HG02642 (cell line): ENCODE measurements at regions not wholly inside any gene's neighbourhood (a gene's known extent, or its start where the extent isn't known, plus 50 kb on each side); places are given as distances from the start of the nearest gene placed in this dataset.

ENCODE experiments used
- ATAC-seq: cut with Tn5 transposase; IDR thresholded peaks from one replicate; pipeline ENCODE4 v1.9.1; 2021; ENCODE audit warnings: mild to moderate bottlenecking; ENCODE audit not compliant: unreplicated experiment, poor library complexity

DNA sequence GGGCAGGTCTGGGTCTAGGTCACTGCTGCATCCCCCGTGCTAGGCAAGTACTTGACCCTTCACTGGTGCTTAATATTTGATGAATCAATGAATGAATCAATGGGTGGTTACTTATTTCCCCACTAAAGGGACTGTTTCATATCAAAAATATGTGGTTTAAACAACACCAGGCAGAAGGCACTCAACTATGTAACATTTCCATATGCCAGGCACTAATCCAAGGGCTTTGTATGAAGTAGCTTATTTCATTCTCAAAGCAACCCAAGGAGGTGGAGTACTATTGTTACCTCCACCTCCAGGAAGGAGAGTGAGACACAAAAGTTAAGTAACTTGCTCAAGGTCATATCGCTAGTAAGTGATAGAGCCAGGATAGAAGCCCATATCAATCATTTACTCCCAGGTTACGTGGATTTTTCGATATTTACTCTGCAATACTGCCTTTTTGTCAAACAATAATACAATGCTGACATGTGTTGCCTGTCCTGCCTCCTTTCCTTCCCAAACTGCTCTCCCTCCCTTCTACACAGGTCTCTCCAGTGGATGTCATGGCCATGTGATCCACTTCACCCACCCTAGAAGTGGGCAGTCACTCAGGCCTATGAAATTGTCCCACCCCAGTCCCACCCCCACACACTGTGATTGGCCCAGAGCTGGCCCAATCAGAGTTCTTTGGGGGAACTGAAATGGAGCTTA, 142.8 kb downstream of the ETS2 start:
- no peak for ATAC-seq

DNA sequence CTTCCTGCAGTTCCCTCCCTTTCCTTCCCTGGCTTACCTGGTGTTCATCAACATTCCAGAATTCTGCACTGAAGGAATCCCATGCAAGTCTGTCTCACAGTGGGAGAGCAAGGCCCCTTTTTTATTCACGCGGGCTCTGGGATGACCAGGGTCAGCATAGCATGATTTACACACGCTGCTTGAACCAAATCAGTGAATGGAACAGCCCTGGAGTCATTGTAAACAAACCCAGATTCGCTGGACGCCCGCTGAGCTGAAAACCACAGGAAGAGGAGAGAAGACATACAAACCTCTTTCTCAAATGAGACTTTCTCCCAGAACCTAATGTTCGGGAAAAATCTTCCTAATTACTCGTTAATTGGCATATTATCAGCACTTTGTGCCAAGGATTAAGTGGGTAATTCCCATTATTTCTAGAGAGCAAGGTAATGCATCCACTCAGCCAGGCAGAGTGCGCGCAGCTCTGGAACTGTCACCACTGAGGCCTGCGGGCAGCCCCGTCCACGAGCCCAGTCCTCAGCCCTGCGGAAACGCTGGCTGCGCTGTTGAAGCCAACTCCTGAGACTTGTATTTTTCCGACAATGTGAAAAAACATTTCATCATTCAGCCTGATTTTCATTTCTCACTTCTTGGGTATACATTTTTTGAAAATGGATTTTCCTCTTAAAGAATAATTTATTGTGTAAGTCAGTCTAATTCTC, 140.0 kb downstream of the ETS2 start:
- ATAC-seq, result no peak

DNA sequence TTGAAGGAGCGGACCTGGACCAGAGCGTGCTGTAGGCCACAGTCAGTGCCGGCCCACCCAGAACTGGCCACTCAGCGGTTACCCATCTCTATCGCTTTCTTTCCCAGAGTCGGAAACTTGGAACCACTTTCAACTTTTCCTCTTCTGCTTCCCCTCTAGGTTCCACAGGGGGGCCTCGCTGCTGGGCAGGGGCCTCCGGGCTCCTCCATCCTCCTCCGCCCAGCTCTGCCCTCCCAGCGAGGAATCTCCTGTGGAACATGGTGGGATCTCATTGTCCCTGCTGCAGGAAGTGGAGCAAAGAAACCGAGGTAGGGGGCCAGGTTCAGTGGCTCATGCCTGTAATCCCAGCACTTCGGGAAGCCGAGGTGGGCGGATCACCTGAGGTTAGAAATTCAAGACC, 139.2 kb downstream of the ETS2 start:
- no peak for ATAC-seq

DNA sequence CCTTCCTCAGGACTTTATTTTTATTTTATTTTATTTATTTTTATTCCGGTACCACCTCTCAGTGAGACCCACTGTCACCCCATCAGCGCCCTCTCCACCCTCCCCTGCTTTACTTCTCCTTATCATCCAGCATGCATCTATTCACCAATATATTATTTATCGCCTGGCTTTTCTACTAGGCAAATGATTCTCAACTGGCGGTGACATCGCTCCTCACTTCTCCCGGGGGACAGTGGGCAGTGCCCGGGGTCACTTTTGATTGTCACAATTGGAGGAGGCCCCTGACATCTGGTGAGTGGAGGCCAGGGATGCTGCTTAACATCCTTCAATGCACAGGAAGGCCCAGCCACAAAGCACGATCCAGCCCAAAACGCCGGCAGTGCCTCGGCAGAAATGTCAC, 138.7 kb downstream of the ETS2 start:
- ATAC-seq, result no peak

DNA sequence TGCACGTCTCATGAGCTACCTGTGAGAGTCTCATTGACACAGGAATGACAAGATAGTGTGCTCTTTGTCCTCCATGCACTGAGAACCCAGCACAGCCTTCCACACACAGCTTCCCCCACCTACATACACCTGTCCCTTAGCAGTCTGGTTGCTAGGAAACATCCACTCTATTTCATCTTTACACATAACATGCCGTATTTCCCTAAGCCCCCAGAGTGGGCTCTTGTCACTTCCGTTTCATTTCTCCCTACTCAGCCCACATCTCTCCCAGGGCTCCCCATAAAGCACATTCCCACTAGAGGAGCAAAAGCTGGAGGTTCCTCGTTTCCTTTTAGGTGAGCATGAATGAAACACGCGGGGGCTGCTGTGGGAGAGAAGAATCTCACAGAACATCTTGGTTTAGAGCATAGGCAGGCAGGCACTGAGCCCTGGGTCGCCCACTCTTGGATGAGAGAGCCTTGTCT, 137.1 kb downstream of the ETS2 start:
- no peak for ATAC-seq

DNA sequence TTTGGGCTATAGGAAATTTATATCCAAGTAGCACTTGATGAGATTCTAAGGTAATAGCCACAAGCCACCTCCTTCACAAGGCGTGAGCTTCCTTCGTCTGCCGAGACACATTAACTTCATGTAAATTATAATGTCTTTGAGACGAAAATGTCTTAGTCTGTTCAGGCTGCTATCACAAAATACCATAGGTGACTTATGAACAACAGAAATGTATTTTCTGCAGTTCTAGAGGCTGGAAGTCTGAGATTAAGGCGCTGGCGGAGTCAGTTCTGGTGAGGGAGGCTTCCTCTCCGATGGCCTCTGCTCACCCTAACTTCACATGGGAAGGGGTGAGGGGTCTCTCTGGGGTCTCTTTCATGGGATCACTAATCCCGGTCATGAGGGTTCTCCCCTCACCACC, 133.0 kb downstream of the ETS2 start:
- no peak for ATAC-seq

DNA sequence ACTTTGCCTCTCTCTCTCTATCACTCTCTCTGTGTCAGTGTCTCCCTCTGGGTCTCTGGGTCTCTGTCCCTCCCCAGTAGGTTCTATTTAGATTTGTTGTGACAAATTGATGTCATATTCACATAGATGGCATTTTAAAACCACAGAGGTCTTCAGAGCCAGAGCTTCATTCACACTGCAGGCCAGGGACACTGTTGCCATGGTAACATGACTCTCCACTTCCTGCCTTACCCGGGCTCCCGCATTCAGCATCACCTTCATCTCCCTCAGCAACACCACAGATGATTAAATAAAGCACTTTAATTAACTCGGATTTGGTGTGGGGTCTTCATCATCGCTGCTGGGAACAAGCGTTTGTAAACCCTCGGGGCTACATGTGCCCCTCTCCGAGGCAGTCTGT, 132.6 kb downstream of the ETS2 start:
- no peak for ATAC-seq

DNA sequence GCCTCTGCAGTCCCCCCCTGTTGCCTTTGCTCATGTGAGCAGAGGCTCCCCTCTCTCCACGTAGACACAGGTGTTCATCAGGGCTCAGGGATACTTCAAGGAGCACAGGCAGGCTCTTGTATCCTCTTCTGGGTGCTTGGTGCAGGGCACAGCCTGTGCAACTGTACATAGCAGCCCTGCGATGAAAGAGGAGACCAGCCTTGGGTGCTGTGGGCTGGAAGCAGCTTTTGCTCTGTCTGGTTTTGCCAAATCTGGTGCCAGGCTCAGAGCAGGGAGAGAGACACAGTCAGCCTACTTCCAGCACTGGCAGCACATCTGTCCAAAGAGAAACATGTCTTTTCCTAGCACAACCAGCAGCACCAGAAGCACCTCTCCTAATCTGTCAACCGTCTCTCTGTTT, 132.1 kb downstream of the ETS2 start:
- ATAC-seq, result no peak

DNA sequence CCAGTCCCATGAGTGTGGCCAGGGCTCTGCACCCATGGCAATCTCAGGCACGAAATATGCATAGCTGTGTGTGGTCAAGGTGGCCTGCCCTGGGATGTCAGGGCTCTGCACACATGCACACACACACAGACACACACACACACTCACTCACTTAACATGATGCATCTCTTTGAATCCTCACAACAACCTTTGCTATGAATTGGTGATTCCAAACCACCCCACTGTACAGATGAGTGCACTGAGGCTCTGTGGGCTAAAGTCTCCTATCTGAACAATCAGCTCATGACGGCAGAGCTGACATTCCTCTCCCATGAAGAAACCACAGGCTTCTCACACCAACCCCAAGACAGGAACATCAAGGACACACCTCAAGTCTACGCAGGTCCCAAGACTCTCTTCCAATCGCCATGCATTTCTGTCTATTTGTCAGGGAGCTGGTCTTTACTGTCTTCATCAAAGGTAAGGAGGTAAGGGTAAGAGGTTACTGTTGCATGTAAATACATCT, 131.6 kb downstream of the ETS2 start:
- no peak for ATAC-seq

DNA sequence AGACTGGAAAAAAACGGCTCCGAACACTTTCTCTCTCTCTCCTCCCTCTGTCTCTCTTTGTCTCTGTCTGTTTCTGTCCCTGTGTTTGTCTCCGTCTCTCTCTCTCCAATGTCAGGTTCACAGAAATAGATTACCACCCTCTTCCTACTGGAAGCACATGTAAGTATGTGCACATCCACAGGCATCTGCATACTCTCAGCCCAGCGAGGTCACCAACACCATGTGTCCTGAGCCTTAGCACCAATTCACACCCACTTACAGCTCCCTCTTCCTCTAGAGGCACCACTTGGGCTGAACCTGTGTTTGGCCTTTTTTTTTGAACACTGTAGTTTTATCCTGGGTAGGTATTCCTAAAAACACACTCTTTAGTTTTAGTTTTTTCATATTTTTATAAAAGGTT, 130.5 kb downstream of the ETS2 start:
- ATAC-seq, result no peak

DNA sequence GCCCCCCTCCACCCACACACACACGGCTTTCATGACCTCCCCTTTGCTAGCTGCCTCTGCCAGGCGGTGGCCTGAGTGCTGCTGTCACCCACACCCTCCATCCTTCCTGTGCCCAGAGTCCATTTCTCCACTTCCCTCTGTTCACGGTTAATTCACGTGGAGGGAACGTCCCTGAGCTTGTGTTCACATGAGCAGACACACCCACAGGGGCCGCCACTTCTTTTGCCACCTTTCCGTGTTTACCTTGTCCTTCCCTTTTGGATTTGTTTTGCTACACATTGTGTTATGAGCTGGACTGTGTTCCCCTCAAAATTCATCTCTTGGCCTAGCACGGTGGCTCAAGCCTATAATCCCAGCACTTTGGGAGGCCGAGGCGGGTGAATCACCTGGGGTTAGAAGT, 128.0 kb downstream of the ETS2 start:
- no peak for ATAC-seq

DNA sequence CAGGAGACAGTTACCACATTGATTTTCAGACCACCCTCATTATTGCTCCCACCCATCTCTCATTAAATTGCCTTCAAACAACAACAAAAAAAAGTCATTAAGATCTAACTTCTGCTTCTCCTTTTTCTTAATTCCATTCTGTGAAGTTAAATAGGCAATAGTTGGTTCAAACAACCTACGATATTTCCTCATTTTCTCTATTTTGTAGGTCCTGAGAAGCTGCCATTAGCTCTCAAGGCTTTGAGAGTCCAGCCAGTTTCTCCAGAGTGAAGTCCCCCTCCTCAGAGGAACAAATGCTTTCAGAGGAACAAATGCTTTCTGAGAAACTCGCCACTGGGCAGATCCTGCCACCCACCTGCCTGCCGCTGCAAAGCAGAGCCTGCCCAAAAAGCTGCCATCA, 125.6 kb downstream of the ETS2 start:
- ATAC-seq, result no peak

DNA sequence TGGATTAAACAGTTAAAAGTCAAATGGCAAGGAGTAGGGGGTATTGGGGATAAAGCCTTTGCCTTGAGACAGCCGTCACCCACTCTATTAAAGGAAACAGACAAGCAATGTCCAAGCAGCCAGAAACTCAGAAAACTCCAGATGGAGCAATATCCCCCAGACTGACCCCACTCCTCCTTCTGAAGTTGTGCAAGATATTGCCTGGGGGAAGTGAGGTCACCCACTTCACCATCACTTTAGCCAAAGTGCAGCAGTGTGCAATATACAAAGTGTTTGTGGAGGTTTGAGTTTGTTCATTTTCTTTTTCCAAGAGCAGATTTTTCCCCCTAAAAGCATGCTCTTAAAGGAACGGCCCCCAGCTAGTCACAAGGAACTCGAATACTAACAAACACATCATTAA, 125.1 kb downstream of the ETS2 start:
- no peak for ATAC-seq

DNA sequence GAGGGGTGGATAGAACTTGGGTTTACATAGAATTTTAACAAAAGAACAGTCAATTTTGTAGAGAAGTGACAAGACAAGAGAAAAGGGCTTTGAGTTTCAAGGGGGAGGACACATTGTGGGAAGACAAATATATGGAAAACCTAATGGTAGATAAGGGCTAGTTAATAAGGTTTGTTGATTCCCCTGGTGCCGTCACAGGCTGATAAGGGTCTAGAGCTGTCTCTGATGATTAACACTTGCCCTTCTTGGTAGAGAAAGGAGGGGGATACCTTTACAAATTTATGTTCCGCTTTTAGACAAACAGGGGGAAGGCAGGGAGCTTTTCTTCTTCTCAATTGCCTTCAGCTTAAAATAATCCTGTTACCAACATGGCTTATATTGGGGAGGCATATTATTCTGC, 124.3 kb downstream of the ETS2 start:
- no peak for ATAC-seq

DNA sequence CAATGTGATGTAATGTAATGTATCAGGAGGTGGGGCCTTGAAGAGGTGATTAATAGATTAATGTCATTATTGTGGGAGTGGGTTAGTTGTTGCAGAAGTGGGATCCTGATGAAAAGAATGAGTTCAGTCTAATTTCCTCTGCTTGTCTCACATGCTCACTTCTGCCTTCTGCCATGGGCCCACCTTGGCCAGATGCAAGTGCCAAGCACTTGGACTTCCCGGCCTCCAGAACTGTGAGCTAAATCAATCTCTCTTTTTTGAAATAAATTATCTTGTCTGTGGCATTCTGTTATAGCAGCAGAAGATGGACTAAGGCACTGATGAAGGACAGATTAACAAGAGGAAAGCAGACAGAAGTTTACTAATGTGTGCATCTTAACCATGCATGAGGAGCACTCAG, 123.9 kb downstream of the ETS2 start:
- no peak for ATAC-seq

DNA sequence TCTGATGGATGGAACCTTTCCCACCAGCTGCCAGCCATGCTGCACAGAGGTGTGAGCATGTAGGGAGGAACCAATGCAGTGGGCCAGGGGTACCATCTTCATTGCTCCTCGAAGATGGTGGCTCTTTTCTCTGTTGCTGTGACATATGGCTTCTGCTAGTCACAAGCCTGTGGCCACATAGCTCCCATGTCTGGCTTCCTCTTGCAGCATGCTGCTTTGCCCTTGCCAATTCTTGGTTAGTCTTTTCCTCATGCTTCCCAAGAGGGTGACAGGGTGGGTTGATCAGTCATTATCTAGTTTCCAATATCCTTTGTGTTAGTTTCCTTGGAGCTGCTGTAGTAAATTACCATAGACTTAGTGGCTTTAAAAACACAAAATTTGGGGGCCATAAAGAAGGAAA, 123.4 kb downstream of the ETS2 start:
- no peak for ATAC-seq

DNA sequence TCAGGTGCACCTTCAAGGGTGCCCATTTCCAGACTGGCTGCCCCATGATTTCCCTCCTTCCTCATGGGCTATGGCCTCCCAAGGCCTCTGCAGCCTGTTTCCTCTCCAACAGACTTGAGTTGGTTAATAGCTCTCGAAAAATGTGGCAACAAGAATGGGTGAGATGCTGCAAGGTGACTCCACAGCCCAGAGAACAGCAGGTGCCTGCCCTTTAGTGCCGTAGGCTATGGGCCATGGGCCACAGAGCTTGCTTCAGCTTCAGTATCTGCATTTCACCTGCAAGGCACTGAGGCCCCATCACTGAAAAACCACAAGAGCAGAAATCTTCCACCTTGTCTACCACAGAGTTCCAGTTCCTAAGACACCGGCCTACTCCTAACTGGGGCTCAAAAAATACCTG, 122.0 kb downstream of the ETS2 start:
- ATAC-seq, result no peak

DNA sequence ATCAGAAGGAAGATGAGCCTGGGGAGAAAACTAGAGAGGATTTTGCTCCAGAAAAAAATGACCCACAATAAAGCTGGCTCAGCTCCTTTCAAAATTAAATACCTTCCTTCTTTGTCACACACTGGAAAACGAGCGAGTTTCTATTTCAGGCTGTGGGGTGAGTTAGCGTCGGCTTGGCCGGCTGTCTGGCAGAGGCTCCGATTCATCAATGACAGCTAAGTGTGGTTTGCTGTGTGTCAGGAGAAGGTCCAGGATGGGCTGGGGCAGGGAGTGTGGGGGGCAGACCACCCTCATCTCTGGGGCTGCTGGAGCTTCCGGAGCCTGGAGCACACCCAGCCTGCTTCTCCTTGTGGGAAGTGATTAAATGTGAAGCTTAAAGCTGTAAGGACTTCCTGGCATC, 120.2 kb downstream of the ETS2 start:
- no peak for ATAC-seq

DNA sequence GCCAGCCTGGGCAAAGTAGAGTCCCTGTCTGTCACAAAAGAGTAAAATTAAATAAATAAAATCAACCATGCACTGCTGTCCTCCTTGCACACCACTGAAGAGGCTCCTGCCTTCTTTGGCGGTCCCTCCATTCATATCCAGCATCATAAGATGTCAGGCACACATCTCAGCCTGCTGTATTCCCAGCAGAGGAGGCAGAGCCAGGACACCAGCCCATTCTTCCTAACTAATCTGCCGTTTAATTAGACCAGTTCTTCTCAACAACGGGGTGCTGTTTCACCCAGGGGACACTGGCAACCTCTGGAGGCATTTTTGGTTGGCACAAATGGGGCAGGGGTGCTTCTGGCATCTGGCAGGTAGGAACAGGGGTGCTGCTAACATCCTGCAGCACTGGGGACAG, 119.7 kb downstream of the ETS2 start:
- no peak for ATAC-seq

DNA sequence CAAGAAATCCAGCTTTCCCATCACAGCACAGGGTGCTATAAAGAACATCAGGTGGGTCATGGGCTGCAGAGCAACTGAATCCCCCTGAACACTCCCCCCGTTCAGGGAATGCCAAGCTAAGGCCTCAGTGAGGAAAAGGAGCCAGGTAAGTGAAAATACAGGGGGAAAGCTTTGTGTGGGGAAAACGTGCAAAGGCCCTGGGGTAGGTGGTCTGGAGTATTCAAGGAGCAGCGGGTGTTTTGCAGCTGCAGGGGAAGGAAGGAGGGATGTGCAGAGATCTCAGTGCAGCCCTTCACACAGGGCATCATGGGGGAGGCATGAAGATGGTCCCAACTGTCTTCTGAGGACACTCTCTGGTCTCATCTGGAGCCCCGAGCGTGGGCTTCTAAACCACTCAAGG, 119.2 kb downstream of the ETS2 start:
- no peak for ATAC-seq

DNA sequence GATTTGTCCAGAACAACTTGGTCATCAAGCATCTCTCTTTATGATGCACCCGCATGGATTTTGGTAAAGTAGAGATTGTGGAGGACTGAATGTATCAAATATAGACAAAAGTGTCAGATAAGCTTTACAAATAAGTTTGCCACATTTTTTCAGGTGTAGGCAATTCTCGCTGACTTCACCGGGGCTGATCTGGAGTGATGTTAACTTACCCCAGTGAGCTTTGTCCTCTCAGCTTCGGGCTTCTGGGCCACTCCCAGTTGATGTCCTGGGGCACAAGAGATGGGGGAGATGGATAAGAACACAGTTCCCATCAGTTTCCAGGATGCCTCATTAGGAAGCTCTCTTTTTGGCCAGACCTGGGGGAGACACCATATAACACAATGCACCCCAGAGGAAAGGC, 117.7 kb downstream of the ETS2 start:
- no peak for ATAC-seq
